Liver (tissue), 3 donors: ENCODE measurements at regions not wholly inside any gene's neighbourhood (a gene's known extent, or its start where the extent isn't known, plus 50 kb on each side); places are given as distances from the start of the nearest gene placed in this dataset.
"Not testable (repeated sequence)": the region's sequence is repeated elsewhere in the genome, so short reads cannot be mapped to it uniquely, and the experiment has no call there.

Experiments
- RAD21 ChIP-seq, 2 donors: IDR thresholded peaks; 2 replicates each; pipeline ENCODE4 v1.6.1; 2016; ENCODE audit warnings: antibody characterized with exemption in 2 of 2, mild to moderate bottlenecking in 2 of 2
- RXRA ChIP-seq, 2 donors: IDR thresholded peaks; 2 replicates each; pipeline ENCODE4 v1.6.1; 2017 to 2018; ENCODE audit warnings: antibody characterized with exemption in 2 of 2, mild to moderate bottlenecking in 1 of 2
- TAF1 ChIP-seq: conservative IDR thresholded peaks from 2 replicates; pipeline ENCODE4 v1.6.1; 2016; ENCODE audit warnings: antibody characterized with exemption, mild to moderate bottlenecking
- YY1 ChIP-seq: IDR thresholded peaks from 2 replicates; pipeline ENCODE4 v1.6.1; 2016; ENCODE audit warnings: antibody characterized with exemption, mild to moderate bottlenecking
- TF ChIP-seq, protein P1 (sequence below): IDR thresholded peaks from 2 replicates; pipeline ENCODE4 v1.6.1; 2016; ENCODE audit warnings: antibody characterized with exemption
- TF ChIP-seq, protein P2 (sequence below): IDR thresholded peaks from 2 replicates; pipeline ENCODE4 v1.6.1; 2016; ENCODE audit warnings: antibody characterized with exemption, mild to moderate bottlenecking
- TF ChIP-seq, protein P3 (sequence below): fragments of 150-350 bp; IDR thresholded peaks from 2 replicates; pipeline ENCODE4 v1.5.1; 2017; ENCODE audit warnings: improper control_type of control experiment, low read depth, low read length; ENCODE audit not compliant: missing input control
- TF ChIP-seq, protein P4 (sequence below): IDR thresholded peaks from 2 replicates; pipeline ENCODE4 v1.6.1; 2016; ENCODE audit warnings: antibody characterized with exemption
- TF ChIP-seq, protein P5 (sequence below): IDR thresholded peaks from 2 replicates; pipeline ENCODE4 v1.6.1; 2016; ENCODE audit warnings: antibody characterized with exemption
- donor health status: healthy.
- donor health status: healthy.

DNA sequence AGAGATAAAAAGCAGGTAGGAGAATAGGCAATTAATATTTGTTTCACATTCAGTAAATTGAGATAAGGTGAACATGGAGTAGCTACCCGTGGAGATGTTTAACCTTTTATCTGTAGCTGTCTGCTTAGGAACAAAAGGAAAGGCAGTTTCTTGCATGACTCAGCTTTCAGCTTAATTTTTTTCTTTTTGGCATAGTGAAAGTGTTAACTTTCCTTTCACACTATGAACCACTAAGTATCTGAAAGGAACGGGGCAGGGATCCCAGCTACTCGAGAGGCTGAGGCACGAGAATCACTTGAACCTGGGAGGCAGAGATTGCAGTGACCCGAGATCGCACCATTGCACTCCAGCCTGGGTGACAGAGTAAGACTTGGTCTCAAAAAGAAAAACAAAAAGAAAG lies 176.0 kb downstream of the LACC1 start:
- TF ChIP-seq, protein P1, sequence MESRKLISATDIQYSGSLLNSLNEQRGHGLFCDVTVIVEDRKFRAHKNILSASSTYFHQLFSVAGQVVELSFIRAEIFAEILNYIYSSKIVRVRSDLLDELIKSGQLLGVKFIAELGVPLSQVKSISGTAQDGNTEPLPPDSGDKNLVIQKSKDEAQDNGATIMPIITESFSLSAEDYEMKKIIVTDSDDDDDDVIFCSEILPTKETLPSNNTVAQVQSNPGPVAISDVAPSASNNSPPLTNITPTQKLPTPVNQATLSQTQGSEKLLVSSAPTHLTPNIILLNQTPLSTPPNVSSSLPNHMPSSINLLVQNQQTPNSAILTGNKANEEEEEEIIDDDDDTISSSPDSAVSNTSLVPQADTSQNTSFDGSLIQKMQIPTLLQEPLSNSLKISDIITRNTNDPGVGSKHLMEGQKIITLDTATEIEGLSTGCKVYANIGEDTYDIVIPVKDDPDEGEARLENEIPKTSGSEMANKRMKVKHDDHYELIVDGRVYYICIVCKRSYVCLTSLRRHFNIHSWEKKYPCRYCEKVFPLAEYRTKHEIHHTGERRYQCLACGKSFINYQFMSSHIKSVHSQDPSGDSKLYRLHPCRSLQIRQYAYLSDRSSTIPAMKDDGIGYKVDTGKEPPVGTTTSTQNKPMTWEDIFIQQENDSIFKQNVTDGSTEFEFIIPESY, result not testable (repeated sequence)
- TF ChIP-seq, protein P2, sequence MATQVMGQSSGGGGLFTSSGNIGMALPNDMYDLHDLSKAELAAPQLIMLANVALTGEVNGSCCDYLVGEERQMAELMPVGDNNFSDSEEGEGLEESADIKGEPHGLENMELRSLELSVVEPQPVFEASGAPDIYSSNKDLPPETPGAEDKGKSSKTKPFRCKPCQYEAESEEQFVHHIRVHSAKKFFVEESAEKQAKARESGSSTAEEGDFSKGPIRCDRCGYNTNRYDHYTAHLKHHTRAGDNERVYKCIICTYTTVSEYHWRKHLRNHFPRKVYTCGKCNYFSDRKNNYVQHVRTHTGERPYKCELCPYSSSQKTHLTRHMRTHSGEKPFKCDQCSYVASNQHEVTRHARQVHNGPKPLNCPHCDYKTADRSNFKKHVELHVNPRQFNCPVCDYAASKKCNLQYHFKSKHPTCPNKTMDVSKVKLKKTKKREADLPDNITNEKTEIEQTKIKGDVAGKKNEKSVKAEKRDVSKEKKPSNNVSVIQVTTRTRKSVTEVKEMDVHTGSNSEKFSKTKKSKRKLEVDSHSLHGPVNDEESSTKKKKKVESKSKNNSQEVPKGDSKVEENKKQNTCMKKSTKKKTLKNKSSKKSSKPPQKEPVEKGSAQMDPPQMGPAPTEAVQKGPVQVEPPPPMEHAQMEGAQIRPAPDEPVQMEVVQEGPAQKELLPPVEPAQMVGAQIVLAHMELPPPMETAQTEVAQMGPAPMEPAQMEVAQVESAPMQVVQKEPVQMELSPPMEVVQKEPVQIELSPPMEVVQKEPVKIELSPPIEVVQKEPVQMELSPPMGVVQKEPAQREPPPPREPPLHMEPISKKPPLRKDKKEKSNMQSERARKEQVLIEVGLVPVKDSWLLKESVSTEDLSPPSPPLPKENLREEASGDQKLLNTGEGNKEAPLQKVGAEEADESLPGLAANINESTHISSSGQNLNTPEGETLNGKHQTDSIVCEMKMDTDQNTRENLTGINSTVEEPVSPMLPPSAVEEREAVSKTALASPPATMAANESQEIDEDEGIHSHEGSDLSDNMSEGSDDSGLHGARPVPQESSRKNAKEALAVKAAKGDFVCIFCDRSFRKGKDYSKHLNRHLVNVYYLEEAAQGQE, result not testable (repeated sequence)
- TF ChIP-seq RXRA (IDR thresholded peaks at IDR 0.05); YY1; RAD21 (IDR thresholded peaks at IDR 0.05); TAF1: not testable (repeated sequence)
- TF ChIP-seq, protein P3, sequence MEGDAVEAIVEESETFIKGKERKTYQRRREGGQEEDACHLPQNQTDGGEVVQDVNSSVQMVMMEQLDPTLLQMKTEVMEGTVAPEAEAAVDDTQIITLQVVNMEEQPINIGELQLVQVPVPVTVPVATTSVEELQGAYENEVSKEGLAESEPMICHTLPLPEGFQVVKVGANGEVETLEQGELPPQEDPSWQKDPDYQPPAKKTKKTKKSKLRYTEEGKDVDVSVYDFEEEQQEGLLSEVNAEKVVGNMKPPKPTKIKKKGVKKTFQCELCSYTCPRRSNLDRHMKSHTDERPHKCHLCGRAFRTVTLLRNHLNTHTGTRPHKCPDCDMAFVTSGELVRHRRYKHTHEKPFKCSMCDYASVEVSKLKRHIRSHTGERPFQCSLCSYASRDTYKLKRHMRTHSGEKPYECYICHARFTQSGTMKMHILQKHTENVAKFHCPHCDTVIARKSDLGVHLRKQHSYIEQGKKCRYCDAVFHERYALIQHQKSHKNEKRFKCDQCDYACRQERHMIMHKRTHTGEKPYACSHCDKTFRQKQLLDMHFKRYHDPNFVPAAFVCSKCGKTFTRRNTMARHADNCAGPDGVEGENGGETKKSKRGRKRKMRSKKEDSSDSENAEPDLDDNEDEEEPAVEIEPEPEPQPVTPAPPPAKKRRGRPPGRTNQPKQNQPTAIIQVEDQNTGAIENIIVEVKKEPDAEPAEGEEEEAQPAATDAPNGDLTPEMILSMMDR, result not testable (repeated sequence)
- TF ChIP-seq, protein P4, sequence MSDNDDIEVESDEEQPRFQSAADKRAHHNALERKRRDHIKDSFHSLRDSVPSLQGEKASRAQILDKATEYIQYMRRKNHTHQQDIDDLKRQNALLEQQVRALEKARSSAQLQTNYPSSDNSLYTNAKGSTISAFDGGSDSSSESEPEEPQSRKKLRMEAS, result not testable (repeated sequence)
- TF ChIP-seq, protein P5, sequence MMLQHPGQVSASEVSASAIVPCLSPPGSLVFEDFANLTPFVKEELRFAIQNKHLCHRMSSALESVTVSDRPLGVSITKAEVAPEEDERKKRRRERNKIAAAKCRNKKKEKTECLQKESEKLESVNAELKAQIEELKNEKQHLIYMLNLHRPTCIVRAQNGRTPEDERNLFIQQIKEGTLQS, result not testable (repeated sequence)
